HUES6 (cell line): ENCODE measurements at regions not wholly inside any gene's neighbourhood (a gene's known extent, or its start where the extent isn't known, plus 50 kb on each side); places are given as distances from the start of the nearest gene placed in this dataset.

Experiments
- H3K27ac ChIP-seq: 2 replicates; pipeline ENCODE4 v1.7.0; 2013; ENCODE audit warnings: low read depth, mild to moderate bottlenecking, low read length, inconsistent platforms
- H3K27me3 ChIP-seq: 2 replicates; pipeline ENCODE4 v1.6.1; 2013; ENCODE audit warnings: low read length; ENCODE audit not compliant: control insufficient read depth, insufficient read depth
- H3K36me3 ChIP-seq: 2 replicates; pipeline ENCODE4 v1.6.1; 2013; ENCODE audit warnings: low read length; ENCODE audit not compliant: control insufficient read depth, insufficient read depth
- H3K4me1 ChIP-seq: 2 replicates; pipeline ENCODE4 v1.6.1; 2013; ENCODE audit warnings: low read length; ENCODE audit not compliant: control insufficient read depth, insufficient read depth
- H3K4me3 ChIP-seq: 2 replicates; pipeline ENCODE4 v1.5.1; 2013; ENCODE audit warnings: low read depth, low read length
- H3K9ac ChIP-seq: one replicate; pipeline ENCODE4 v1.6.1; 2013; ENCODE audit warnings: mild to moderate bottlenecking, low read length
- H3K9me3 ChIP-seq: 2 replicates; pipeline ENCODE4 v1.6.1; 2013; ENCODE audit warnings: low read depth, low read length; ENCODE audit not compliant: control insufficient read depth, insufficient read depth

DNA sequence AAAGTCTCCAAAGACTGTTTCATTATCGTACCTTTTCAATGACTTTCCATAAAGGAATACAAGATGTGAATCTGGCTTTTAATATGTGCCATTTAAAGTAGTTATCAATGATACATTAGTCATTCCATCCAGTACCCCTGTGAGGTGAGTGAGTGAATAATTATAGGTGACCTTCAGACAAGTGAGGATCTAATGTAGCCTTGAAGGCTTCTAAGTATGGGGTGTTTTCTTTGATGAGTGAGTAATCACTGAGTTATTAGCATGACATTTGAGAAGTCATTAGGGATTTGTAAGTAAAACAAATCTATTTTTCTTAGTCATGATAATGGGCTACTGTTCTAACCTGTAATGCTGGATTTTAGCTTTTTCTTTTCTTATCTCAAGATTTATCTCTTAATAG, 831.4 kb downstream of the ADGRL2 start:
- Histone ChIP-seq H3K36me3 (no peaks in the 10 kb centered on the region), H3K9ac (no peak overlapping the region), H3K4me3 (no peak overlapping the region), H3K4me1 (peaks cover 6% of the 10 kb centered on the region), H3K27me3 (no peaks in the 10 kb centered on the region), H3K27ac (no peak overlapping the region), H3K9me3 (no peaks in the 10 kb centered on the region)

GRCh38 chr1:82628887-82629286, 828.2 kb downstream of the ADGRL2 start:
- peaks cover 6% of the 10 kb centered on the region for H3K4me1 ChIP-seq
- no peaks in the 10 kb centered on the region for H3K36me3 ChIP-seq
- peaks cover 22% of the 10 kb centered on the region for H3K9me3 ChIP-seq
- no peak overlapping the region for H3K27ac ChIP-seq
- H3K9ac ChIP-seq: no peak overlapping the region
- no peaks in the 10 kb centered on the region for H3K27me3 ChIP-seq
- no peak overlapping the region for H3K4me3 ChIP-seq

DNA sequence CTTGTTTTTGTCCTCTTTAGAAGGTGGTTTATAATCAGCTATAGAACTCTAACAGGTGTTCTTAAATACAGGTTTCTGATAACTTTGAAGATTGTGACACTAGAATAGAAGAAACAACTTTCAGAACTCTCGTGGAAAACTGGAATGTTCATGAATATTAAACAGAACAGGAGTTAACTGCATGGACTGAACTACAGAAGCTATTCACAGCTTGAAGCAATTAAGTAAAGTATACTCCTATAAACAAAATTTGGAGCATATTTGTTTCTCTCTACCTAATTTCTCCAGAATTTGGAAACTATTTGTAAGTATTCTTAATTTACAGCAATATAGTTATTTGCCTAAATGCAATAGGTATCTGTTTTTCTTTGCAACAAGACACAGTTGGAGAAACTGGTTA, 824.8 kb downstream of the ADGRL2 start:
- H3K9ac ChIP-seq: no peak overlapping the region
- no peak overlapping the region for H3K4me3 ChIP-seq
- H3K4me1 ChIP-seq: no peaks in the 10 kb centered on the region
- no peaks in the 10 kb centered on the region for H3K36me3 ChIP-seq
- H3K27ac ChIP-seq: no peak overlapping the region
- peaks cover 22% of the 10 kb centered on the region for H3K9me3 ChIP-seq
- H3K27me3 ChIP-seq: no peaks in the 10 kb centered on the region

- H3K9me3 ChIP-seq: peaks cover 15% of the 10 kb centered on the region
- no peak overlapping the region for H3K27ac ChIP-seq
- H3K4me3 ChIP-seq: no peak overlapping the region
- H3K9ac ChIP-seq: no peak overlapping the region
- H3K36me3 ChIP-seq: no peaks in the 10 kb centered on the region
- H3K27me3 ChIP-seq: no peaks in the 10 kb centered on the region
- H3K4me1 ChIP-seq: no peaks in the 10 kb centered on the region
Observed at GRCh38 chr1:82621076-82621475, 820.3 kb downstream of the ADGRL2 start.

- Histone ChIP-seq H3K27me3 (no peaks in the 10 kb centered on the region), H3K4me1 (no peaks in the 10 kb centered on the region), H3K27ac (no peak overlapping the region), H3K9me3 (no peaks in the 10 kb centered on the region), H3K9ac (no peak overlapping the region), H3K4me3 (no peak overlapping the region), H3K36me3 (no peaks in the 10 kb centered on the region)
Observed at GRCh38 chr1:82614090-82614489, 813.4 kb downstream of the ADGRL2 start.

GRCh38 chr1:82612986-82613385, 812.3 kb downstream of the ADGRL2 start:
- Histone ChIP-seq H3K36me3 (no peaks in the 10 kb centered on the region), H3K4me3 (no peak overlapping the region), H3K9ac (no peak overlapping the region), H3K27me3 (no peaks in the 10 kb centered on the region), H3K27ac (no peak overlapping the region), H3K9me3 (no peaks in the 10 kb centered on the region), H3K4me1 (no peaks in the 10 kb centered on the region)

DNA sequence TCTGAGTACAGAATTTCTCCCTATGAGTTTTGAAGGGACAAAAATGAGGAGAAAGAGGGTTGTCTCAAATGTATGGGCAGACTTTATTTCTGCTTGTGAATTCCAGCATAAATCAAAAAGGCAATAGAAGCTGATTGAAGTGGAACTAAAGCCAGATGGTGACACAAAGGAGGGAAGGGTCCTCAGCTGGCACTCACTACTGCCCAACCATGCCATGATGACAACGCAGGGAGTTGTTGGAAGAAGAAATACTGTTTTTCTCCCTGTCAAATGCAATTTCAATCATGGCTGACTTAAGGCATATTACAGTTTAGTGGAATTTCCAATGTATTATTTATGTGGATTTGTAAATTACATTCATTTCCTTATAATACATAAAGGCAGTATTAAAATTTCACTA, 805.8 kb downstream of the ADGRL2 start:
- no peaks in the 10 kb centered on the region for H3K9me3 ChIP-seq
- no peak overlapping the region for H3K4me3 ChIP-seq
- H3K9ac ChIP-seq: no peak overlapping the region
- no peaks in the 10 kb centered on the region; the same call in 1 of the 2 replicates for H3K4me1 ChIP-seq
- no peaks in the 10 kb centered on the region for H3K27me3 ChIP-seq
- H3K36me3 ChIP-seq: no peaks in the 10 kb centered on the region
- no peak overlapping the region for H3K27ac ChIP-seq

DNA sequence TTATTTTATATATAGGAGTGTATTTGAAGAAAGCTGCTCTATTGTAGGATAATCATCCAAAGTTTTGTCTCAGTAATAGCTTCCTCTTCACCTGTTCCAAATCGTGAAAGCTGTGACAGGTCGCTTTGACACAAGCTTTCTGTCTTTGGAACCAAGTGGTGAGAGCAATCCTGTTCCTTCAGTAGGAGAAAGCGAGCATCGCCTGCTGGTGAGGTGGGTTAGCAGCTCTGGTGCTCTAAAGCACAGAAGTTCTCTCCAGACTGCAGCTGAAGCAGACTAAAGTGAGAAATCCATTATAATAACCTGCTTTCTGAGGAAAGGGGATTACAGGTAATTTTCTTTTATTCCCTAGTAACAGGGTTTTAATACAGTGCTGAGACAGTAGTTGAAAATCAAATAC, 803.8 kb downstream of the ADGRL2 start:
- H3K9ac ChIP-seq: no peak overlapping the region
- H3K4me1 ChIP-seq: no peaks in the 10 kb centered on the region; the same call in 1 of the 2 replicates
- no peaks in the 10 kb centered on the region for H3K9me3 ChIP-seq
- no peak overlapping the region for H3K4me3 ChIP-seq
- H3K36me3 ChIP-seq: no peaks in the 10 kb centered on the region
- H3K27ac ChIP-seq: no peak overlapping the region
- H3K27me3 ChIP-seq: no peaks in the 10 kb centered on the region

DNA sequence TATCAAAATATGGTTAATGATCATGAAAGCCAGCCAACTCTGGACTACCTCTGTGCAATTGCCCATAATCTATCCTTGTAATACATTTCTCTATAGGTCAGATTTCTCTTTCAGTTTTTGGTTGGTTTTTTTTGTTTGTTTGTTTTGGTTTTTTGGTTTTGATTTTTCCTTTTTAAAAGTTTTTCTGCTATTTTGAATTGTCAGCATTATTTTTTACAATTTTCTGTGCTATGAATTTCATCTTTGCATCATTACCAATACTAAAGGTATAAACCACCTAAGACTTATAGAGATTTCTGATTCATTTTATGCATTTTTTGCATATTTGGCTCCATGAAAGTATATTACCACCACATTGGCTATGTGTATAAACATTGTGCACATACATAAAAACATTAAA, 799.6 kb downstream of the ADGRL2 start:
- no peak overlapping the region for H3K27ac ChIP-seq
- no peaks in the 10 kb centered on the region; the same call in 1 of the 2 replicates for H3K4me1 ChIP-seq
- no peaks in the 10 kb centered on the region for H3K27me3 ChIP-seq
- no peaks in the 10 kb centered on the region for H3K36me3 ChIP-seq
- H3K4me3 ChIP-seq: no peak overlapping the region
- H3K9me3 ChIP-seq: no peaks in the 10 kb centered on the region
- no peak overlapping the region for H3K9ac ChIP-seq

DNA sequence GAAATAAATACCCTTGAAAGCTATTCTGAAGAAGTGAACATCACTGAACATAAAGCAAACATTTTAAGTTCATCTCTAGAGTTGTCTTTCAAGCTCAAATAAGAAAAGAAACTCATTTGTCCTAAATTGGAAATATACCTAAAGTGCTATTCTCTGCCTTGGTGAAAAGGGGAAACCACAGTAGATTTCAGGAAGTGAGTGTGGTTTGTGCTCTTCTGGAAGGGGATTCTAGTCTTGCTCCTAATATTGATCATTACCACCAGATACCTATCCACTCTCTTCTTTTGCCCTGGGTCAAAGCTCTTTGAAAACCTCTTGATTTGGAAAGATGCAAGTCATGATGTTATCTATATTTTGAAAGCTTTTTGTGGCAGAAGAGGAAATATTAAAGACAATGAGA, 798.1 kb downstream of the ADGRL2 start:
- H3K27ac ChIP-seq: no peak overlapping the region
- no peak overlapping the region for H3K4me3 ChIP-seq
- H3K4me1 ChIP-seq: no peaks in the 10 kb centered on the region; the same call in 1 of the 2 replicates
- H3K27me3 ChIP-seq: no peaks in the 10 kb centered on the region
- no peak overlapping the region for H3K9ac ChIP-seq
- no peaks in the 10 kb centered on the region for H3K36me3 ChIP-seq
- H3K9me3 ChIP-seq: no peaks in the 10 kb centered on the region

DNA sequence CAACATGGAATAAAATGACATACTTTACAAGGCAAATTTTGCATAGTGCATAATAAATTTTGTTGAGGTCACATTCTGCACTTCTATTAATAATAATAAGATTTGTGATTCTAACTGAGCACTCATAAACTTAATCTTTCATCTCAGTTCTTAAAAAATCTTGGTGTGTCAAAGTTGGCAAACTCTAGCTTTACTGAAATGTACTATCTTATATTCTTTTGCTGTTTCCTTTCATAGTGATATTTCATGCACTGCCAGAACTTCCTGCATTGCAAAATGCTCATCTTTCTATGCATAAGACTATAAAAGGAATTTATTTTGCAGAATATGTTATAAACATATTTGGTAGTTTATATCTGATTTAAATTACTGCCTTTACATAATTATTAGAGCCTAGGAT, 797.6 kb downstream of the ADGRL2 start:
- Histone ChIP-seq H3K9me3 (no peaks in the 10 kb centered on the region), H3K27ac (no peak overlapping the region), H3K36me3 (no peaks in the 10 kb centered on the region), H3K4me1 (no peaks in the 10 kb centered on the region; the same call in 1 of the 2 replicates), H3K9ac (no peak overlapping the region), H3K4me3 (no peak overlapping the region), H3K27me3 (no peaks in the 10 kb centered on the region)

DNA sequence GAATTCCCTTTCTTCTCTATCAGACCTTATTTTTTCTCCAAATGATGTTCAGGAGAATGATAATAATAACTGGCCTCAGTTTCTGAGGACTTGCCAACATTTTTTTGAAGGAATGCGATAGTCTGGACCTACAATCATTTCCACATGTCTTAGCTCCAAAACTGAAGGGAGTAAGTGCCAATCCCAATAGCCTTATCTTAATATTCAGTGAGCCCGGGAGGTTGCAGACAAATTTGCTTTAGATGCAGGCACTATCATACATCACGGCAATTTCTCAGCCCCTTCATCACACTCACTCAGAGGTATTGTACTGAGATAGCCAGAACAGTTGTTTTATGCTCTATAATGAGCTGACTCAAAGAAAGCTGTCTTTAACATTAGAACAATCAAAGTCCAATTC, 796.9 kb downstream of the ADGRL2 start:
- Histone ChIP-seq H3K4me3 (no peak overlapping the region), H3K27ac (no peak overlapping the region), H3K4me1 (no peaks in the 10 kb centered on the region; the same call in 1 of the 2 replicates), H3K9me3 (no peaks in the 10 kb centered on the region), H3K27me3 (no peaks in the 10 kb centered on the region), H3K36me3 (no peaks in the 10 kb centered on the region), H3K9ac (no peak overlapping the region)
